HG03575 (cell line): ENCODE measurements at regions not wholly inside any gene's neighbourhood (a gene's known extent, or its start where the extent isn't known, plus 50 kb on each side); places are given as distances from the start of the nearest gene placed in this dataset.
"Not testable (repeated sequence)": the region's sequence is repeated elsewhere in the genome, so short reads cannot be mapped to it uniquely, and the experiment has no call there.

Experiments
- ATAC-seq: cut with Tn5 transposase; IDR thresholded peaks from one replicate; pipeline ENCODE4 v1.9.1; 2021; ENCODE audit not compliant: unreplicated experiment, insufficient number of reproducible peaks, low FRiP score; ENCODE audit errors: extremely low read depth

- no peak for ATAC-seq
Measured at GRCh38 chr1:164141797-164142196, 417.2 kb upstream of the PBX1 start.

DNA sequence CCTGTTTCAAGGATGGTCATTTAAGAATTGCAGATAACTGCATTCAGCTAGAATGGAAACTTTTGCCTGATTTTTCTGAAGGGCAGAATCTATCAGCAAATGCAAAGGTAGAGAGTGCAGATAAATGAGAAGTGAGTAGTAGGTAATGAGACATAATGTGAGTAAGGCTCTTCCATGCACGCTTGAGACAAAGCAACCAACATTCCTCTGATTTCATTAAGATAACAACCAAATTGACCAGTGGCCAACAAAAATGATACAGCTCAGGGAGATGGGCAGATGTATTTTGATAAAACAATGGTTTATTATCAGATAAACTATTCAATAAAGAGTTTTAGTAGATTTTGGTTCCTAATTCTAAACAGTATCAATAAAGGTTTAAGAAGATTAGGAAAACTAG, 404.4 kb upstream of the PBX1 start:
- no peak for ATAC-seq

DNA sequence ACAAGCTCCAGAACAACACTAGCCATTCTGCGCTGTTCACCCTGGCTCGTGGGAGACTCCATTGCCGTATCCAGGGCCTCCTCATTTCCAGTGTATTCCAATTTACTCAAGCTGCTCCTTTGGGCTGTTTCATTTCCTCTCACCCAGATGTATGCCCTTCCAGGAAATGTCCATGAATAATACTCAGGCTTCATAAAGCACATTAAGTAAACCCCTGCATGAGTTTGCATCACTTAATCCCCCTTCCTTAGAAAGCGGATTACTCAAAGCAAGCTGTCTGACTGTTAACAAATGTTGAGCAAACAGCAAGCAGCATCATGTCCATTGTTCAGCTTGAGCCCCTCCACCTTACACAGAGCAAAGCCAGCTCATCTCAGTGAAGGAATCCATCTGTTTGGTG, 403.6 kb upstream of the PBX1 start:
- no peak for ATAC-seq

DNA sequence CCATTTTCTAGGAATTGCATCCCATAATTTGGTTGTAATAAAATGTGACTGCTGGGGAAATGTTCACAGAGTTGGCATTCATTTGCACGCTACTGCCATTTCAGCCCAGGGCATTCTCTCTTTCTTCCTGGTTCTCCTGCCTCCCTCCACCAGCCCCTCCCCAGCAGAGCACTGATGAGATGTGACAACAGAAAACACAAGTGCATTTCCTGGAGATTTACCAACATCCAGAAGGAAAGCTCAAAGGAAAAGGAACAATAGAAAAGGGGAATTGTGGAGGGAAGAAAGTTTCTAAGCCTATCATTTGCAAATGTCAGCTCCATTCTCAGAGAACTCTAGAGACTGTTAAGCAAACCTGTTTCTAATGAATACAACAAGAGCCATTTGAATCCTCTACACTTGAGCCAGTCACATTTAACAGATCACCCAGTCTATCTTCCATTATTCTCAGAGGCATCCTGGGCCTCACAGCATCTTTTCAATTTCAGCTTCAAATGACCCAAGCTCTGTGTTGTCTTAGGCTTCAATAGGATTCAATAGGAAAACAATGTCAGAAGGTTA, 395.6 kb upstream of the PBX1 start:
- ATAC-seq, result no peak

GRCh38 chr1:164165466-164165865, 393.5 kb upstream of the PBX1 start:
- no peak for ATAC-seq

GRCh38 chr1:164166454-164166853, 392.5 kb upstream of the PBX1 start:
- not testable (repeated sequence) for ATAC-seq

GRCh38 chr1:164177118-164177517, 381.9 kb upstream of the PBX1 start:
- no peak for ATAC-seq

- no peak for ATAC-seq
Measured at GRCh38 chr1:164180824-164181223, 378.2 kb upstream of the PBX1 start.

DNA sequence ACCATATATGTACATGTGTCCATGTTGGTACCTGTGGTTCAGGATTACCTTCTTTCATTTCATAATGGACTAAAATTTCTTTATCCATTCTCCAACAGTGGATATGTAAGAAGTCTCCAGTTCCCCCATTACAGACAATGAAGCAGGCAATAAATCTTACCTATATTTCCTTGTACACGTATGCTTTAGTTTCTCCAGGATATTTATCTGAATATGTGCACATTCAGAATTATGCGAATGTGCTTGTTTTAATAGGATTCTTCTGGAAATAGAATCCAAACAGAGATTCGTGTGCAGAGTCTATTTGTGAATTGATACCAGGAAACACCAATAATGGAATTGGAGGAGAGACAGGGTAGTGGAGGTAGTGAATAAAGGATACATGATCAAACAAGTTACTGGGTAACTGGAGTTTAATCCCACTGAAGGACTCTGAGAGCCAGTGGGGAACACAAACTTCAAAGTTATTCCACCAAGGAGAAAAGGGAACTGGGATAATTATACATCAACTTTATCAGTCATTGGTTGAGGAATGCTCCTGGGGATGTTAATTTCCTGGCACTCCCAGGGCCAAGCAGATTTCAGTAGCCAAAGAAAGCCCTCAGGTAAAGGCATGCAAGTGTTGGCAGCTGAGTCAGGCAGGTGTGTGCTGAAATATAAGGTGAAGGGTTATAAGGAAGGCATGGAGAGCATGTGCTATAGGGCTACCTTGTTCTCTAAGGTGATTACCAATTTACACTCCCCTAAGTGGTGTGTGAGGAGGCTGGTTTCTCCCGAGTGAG, 374.9 kb upstream of the PBX1 start:
- no peak for ATAC-seq

- ATAC-seq, result no peak
Measured at GRCh38 chr1:164186881-164187280, 372.1 kb upstream of the PBX1 start.

DNA sequence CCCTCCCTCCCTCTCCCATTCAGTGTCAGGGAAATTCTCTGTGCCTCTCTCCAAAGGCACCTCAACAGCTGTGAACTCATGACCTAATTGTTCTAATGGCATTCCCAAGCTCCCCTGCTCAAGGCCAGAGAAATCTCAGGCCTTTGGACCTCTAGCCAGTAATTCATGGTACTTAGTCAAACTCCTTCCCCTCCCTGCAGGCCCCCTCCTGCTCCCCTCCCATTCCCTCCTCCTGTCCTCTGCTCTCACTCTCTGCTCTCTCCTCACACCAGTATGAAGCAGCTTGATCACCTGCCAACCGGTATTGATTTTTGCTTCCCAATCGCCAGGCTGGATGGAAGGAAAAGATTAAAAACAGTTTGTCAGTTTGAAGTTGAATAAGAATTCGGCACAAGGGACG, 370.5 kb upstream of the PBX1 start:
- ATAC-seq, result no peak

GRCh38 chr1:164191191-164191590, 367.8 kb upstream of the PBX1 start:
- ATAC-seq, result no peak

DNA sequence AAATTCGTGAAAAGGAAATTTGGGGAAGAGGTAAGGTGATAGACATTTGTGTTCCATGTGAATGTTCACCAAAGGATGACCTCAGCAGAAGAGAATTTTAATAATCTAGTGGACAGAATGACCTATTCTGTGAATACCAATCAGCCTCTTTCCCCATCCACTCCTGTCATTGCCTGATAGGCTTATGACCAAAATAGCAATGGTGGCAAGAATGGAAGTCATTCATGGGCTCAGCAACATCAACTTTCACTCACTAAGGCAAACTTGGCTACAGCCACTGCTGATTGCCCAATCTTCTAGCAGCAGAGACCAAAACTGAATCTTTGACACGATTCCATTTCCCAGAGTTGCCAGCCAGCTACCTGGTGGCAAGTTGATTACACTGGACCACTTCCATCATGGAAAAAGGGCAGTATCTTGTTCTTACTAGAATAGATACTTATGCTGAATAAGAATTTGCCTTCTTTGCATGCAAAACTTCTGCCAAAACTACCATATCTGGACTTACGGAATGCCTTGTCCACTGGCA, 348.7 kb upstream of the PBX1 start:
- no peak for ATAC-seq

GRCh38 chr1:164223378-164223777, 335.6 kb upstream of the PBX1 start:
- ATAC-seq, result no peak

DNA sequence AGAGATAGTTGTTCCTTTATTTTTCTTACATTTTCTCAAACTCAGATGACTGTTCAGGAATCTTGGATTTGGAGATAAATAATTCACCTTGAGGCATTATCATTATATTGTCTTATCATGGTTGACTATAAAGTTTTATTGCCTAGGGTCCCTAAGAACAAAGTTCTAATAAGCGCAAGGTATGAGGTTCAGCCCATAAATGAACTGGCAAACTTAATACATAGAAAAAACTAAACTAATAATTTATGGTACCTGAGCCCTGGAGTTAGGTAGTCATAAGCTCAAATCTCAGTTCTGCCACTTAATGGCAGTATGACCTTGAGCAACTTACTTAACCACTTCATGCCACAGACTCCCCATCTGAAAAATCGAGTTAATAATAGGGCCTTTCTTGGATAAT, 334.0 kb upstream of the PBX1 start:
- no peak for ATAC-seq

GRCh38 chr1:164226977-164227376, 332.0 kb upstream of the PBX1 start:
- ATAC-seq, result no peak

- ATAC-seq, result no peak
Measured at GRCh38 chr1:164228928-164229327, 330.1 kb upstream of the PBX1 start.

GRCh38 chr1:164233149-164233548, 325.8 kb upstream of the PBX1 start:
- no peak for ATAC-seq

DNA sequence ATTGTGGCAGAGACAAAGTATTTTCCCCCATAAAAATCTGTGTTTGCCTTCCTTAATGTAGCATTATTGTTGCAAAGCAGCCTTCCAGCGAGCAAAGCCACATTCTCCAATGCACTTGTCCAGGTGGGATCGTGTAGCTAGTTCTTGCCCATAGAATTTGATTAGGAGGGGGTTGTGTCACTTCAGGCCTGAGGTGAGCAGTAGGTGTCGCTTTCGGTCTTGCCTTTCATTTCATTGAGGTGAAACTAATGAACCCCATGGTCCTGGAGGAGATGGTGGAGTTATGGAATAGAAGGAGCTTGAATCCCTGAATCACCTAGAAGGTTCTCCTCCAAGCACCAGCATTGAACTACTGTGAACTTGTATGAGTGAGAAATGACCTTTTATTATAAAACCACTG, 318.9 kb upstream of the PBX1 start:
- no peak for ATAC-seq

GRCh38 chr1:164250365-164250764, 308.6 kb upstream of the PBX1 start:
- ATAC-seq, result no peak

DNA sequence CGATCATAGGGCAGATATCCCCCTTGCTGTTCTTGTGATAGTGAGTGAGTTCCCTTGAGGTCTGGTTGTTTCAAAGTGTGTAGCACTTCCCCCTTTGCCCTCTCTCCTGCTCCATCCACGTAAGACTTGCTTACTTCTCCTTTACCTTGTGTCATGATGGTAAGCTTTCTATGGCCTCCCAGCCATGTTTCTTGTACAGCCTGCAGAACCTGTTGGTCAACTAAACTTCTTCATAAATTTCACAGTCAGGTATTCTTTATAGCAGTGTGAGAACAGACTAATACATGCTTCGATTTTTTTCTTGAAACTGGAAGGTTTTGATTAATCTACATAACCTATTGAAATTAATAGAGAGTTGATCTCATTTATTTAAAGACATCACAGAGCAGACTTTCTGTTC, 302.5 kb upstream of the PBX1 start:
- ATAC-seq, result no peak
